Testis (tissue), 2 donors: ENCODE measurements at regions not wholly inside any gene's neighbourhood (a gene's known extent, or its start where the extent isn't known, plus 50 kb on each side); places are given as distances from the start of the nearest gene placed in this dataset.

Experiments
- DNase-seq: peaks from one replicate; pipeline ENCODE4 v3.0.0-alpha.2; 2019
- H3K27ac ChIP-seq, 2 donors: fragments of 200-600 bp; sonication (generic); one replicate each; pipeline ENCODE4 v1.5.1; 2019
- H3K27me3 ChIP-seq: fragments of 200-600 bp; sonication (generic); one replicate; pipeline ENCODE4 v1.5.1; 2019
- H3K36me3 ChIP-seq: fragments of 200-600 bp; sonication (generic); one replicate; pipeline ENCODE4 v1.5.1; 2017; ENCODE audit warnings: low read depth; ENCODE audit errors: missing control alignments
- H3K4me1 ChIP-seq: fragments of 200-600 bp; sonication (generic); one replicate; pipeline ENCODE4 v1.5.1; 2019
- H3K4me3 ChIP-seq, 2 donors: fragments of 200-600 bp; sonication (generic); one replicate each; pipeline ENCODE4 v1.5.1; 2017 to 2019
- H3K9me3 ChIP-seq: fragments of 200-600 bp; sonication (generic); one replicate; pipeline ENCODE4 v1.5.1; 2017
- CTCF ChIP-seq, 3 experiments: fragments of 450-650 bp in 2 of 3; fragments of 200-600 bp in 1 of 3; sonication (generic) in 1 of 3; IDR thresholded peaks; one replicate each; pipeline ENCODE4 v1.5.1; 2016 to 2019; ENCODE audit warnings: antibody characterized with exemption in 3 of 3, mild to moderate bottlenecking in 2 of 3, moderate library complexity in 1 of 3
- POLR2A ChIP-seq: fragments of 450-650 bp; IDR thresholded peaks from one replicate; pipeline ENCODE4 v1.6.1; 2017; ENCODE audit warnings: antibody characterized with exemption, mild to moderate bottlenecking, moderate library complexity
- WGBS, 2 donors: methylation state at CpG; one replicate each; pipeline ENCODE4 v1.1.5; 2018; 5-methylcytosine and 5-hydroxymethylcytosine counted together
- intact Hi-C: fragments of 100-400 bp; cut with DNase I; formaldehyde crosslinking; loops from one replicate; pipeline ENCODE4 v1.15.1; 2023; ENCODE audit warnings: low total_unique reads

- Histone ChIP-seq H3K27ac (no peak overlapping the region), H3K27me3 (no peaks in the 10 kb centered on the region), H3K36me3 (no peaks in the 10 kb centered on the region), H3K9me3 (no peaks in the 10 kb centered on the region), H3K4me1 (no peaks in the 10 kb centered on the region), H3K4me3 (no peak overlapping the region)
- DNase-seq = no peak
- no peak for TF ChIP-seq POLR2A
- TF ChIP-seq CTCF (IDR thresholded peaks at IDR 0.05) = no peak
- whole genome bisulfite sequencing, 2 donors = 90 to 93% methylated on average over 6 of the region's 6 CpGs
- intact Hi-C loops = no loop called here
Measured at GRCh38 chr20:57785720-57786119, 75.9 kb upstream of the PMEPA1 start.

- Histone ChIP-seq H3K4me3 (no peak overlapping the region), H3K9me3 (no peaks in the 10 kb centered on the region), H3K27ac (no peak overlapping the region), H3K27me3 (no peaks in the 10 kb centered on the region), H3K4me1 (no peaks in the 10 kb centered on the region), H3K36me3 (no peaks in the 10 kb centered on the region)
- TF ChIP-seq POLR2A (no peak), CTCF (IDR thresholded peaks at IDR 0.05) (no peak)
- intact Hi-C loops = no loop called here
- DNase-seq = no peak
- 84 to 87% methylated on average over 3 to 4 of the region's 4 CpGs for WGBS, 2 donors
Measured at GRCh38 chr20:57785061-57785460, 75.2 kb upstream of the PMEPA1 start.

- Histone ChIP-seq H3K4me3 (no peak overlapping the region), H3K4me1 (no peaks in the 10 kb centered on the region), H3K36me3 (no peaks in the 10 kb centered on the region), H3K27me3 (no peaks in the 10 kb centered on the region), H3K27ac (no peak overlapping the region), H3K9me3 (no peaks in the 10 kb centered on the region)
- WGBS, 2 donors = 89 to 95% methylated on average over 10 of the region's 10 CpGs
- TF ChIP-seq CTCF (IDR thresholded peaks at IDR 0.05) = no peak
- no peak for TF ChIP-seq POLR2A
- DNase-seq = no peak
- intact Hi-C loops = no loop called here
Measured at GRCh38 chr20:57783956-57784837, 74.4 kb upstream of the PMEPA1 start.

- DNase-seq = no peak
- 75 to 78% methylated on average over 1 to 4 of the region's 4 CpGs for WGBS, 2 donors
- Histone ChIP-seq H3K36me3 (no peaks in the 10 kb centered on the region), H3K4me1 (no peaks in the 10 kb centered on the region), H3K27me3 (no peaks in the 10 kb centered on the region), H3K9me3 (no peaks in the 10 kb centered on the region), H3K27ac (no peak overlapping the region), H3K4me3 (no peak overlapping the region)
- intact Hi-C loops = no loop called here
- TF ChIP-seq POLR2A (no peak), CTCF (IDR thresholded peaks at IDR 0.05) (no peak)
Measured at GRCh38 chr20:57783196-57783595, 73.4 kb upstream of the PMEPA1 start.

- no peaks in the 10 kb centered on the region for H3K36me3 ChIP-seq
- H3K4me3 ChIP-seq = no peak overlapping the region
- H3K27me3 ChIP-seq = no peaks in the 10 kb centered on the region
- TF ChIP-seq POLR2A = no peak
- no peak for TF ChIP-seq CTCF (IDR thresholded peaks at IDR 0.05)
- H3K27ac ChIP-seq = no peak overlapping the region
- no peaks in the 10 kb centered on the region for H3K4me1 ChIP-seq
- H3K9me3 ChIP-seq = no peaks in the 10 kb centered on the region
- WGBS, 2 donors = 91% methylated on average over 6 to 11 of the region's 12 CpGs
- intact Hi-C loops = no loop called here
- no peak for DNase-seq
Measured at GRCh38 chr20:57782631-57783041, 72.8 kb upstream of the PMEPA1 start.
